ENCODE measurements at regions not wholly inside any gene's neighbourhood (a gene's known extent, or its start where the extent isn't known, plus 50 kb on each side); places are given as distances from the start of the nearest gene placed in this dataset.

- Histone ChIP-seq H3K9me2 (ENCODE audit: insufficient read depth, low read length) (no peaks in the 10 kb centered on the region), H3K27ac (ENCODE audit: low read depth, low read length, poor library complexity, severe bottlenecking) (no peak overlapping the region), H2AFZ (ENCODE audit: low read length) (no peak overlapping the region), H3K36me3 (ENCODE audit: insufficient read depth, low read length) (no peaks in the 10 kb centered on the region), H4K20me1 (ENCODE audit: insufficient read depth, low read length) (no peaks in the 10 kb centered on the region), H3K4me1 (ENCODE audit: insufficient read depth, low read length, poor library complexity, severe bottlenecking) (no peaks in the 10 kb centered on the region), H3K4me2 (ENCODE audit: low read length) (no peak overlapping the region), H3K4me3 (ENCODE audit: low read depth, low read length, poor library complexity, severe bottlenecking) (no peak overlapping the region), H3K79me2 (ENCODE audit: insufficient read depth, low read depth, low read length) (no peaks in the 10 kb centered on the region), H3K9me3 (ENCODE audit: low read length) (no peaks in the 10 kb centered on the region)
- DNase-seq (ENCODE audit: low spot score): no peak
- TF ChIP-seq CTCF (conservative IDR thresholded peaks at IDR 0.05; ENCODE audit: low read length): no peak
- no peak for TF ChIP-seq EZH2phosphoT487 (IDR thresholded peaks at IDR 0.05; ENCODE audit: borderline replicate concordance, low read depth, low read length)
- intact Hi-C loops (cut with micrococcal nuclease; ENCODE audit: unreplicated experiment): no loop called here
- ChIA-PET CTCF (ENCODE audit: unreplicated experiment) (no interaction called here), POLR2A (interaction anchor here (0.6 to 0.7 kb wide), 4 partner anchors 25 to 813 kb away, joined by 3 to 5 read pairs (median 4); no protein-coding TSS in a partner anchor)
- BruUV-seq (replicated peaks): no TSS peak
These were observed 501.2 kb downstream of the SHISA9 start for GRCh38 chr16:13402601-13403000.

- H4K20me1 ChIP-seq (ENCODE audit: insufficient read depth, low read length): no peaks in the 10 kb centered on the region
- H3K9me2 ChIP-seq (ENCODE audit: insufficient read depth, low read length): no peaks in the 10 kb centered on the region
- H3K4me1 ChIP-seq (ENCODE audit: insufficient read depth, low read length, poor library complexity, severe bottlenecking): no peaks in the 10 kb centered on the region
- intact Hi-C loops (cut with micrococcal nuclease; ENCODE audit: unreplicated experiment): no loop called here
- no peaks in the 10 kb centered on the region for H3K36me3 ChIP-seq (ENCODE audit: insufficient read depth, low read length)
- no peaks in the 10 kb centered on the region for H3K9me3 ChIP-seq (ENCODE audit: low read length)
- TF ChIP-seq CTCF (conservative IDR thresholded peaks at IDR 0.05; ENCODE audit: low read length) (no peak), EZH2phosphoT487 (IDR thresholded peaks at IDR 0.05; ENCODE audit: borderline replicate concordance, low read depth, low read length) (no peak)
- ChIA-PET POLR2A (interaction anchor here (0.5 to 0.7 kb wide), 4 partner anchors 219 to 814 kb away, joined by 3 to 6 read pairs (median 4); no protein-coding TSS in a partner anchor), CTCF (ENCODE audit: unreplicated experiment) (no interaction called here)
- no peak overlapping the region for H2AFZ ChIP-seq (ENCODE audit: low read length)
- no peak overlapping the region for H3K4me2 ChIP-seq (ENCODE audit: low read length)
- H3K27ac ChIP-seq (ENCODE audit: low read depth, low read length, poor library complexity, severe bottlenecking): no peak overlapping the region
- no peak for DNase-seq (ENCODE audit: low spot score)
- H3K4me3 ChIP-seq (ENCODE audit: low read depth, low read length, poor library complexity, severe bottlenecking): no peak overlapping the region
- no TSS peak for BruUV-seq (replicated peaks)
- no peaks in the 10 kb centered on the region for H3K79me2 ChIP-seq (ENCODE audit: insufficient read depth, low read depth, low read length)
These were observed 501.9 kb downstream of the SHISA9 start for GRCh38 chr16:13403326-13403725.

- no TSS peak for BruUV-seq (replicated peaks)
- H3K9me2 ChIP-seq (ENCODE audit: insufficient read depth, low read length): no peaks in the 10 kb centered on the region
- TF ChIP-seq EZH2phosphoT487 (IDR thresholded peaks at IDR 0.05; ENCODE audit: borderline replicate concordance, low read depth, low read length) (no peak), CTCF (conservative IDR thresholded peaks at IDR 0.05; ENCODE audit: low read length) (no peak)
- no peak overlapping the region for H3K27ac ChIP-seq (ENCODE audit: low read depth, low read length, poor library complexity, severe bottlenecking)
- intact Hi-C loops (cut with micrococcal nuclease; ENCODE audit: unreplicated experiment): no loop called here
- no peak overlapping the region for H2AFZ ChIP-seq (ENCODE audit: low read length)
- no peaks in the 10 kb centered on the region for H4K20me1 ChIP-seq (ENCODE audit: insufficient read depth, low read length)
- no peaks in the 10 kb centered on the region for H3K36me3 ChIP-seq (ENCODE audit: insufficient read depth, low read length)
- H3K9me3 ChIP-seq (ENCODE audit: low read length): no peaks in the 10 kb centered on the region
- no peak overlapping the region for H3K4me3 ChIP-seq (ENCODE audit: low read depth, low read length, poor library complexity, severe bottlenecking)
- no peak for DNase-seq (ENCODE audit: low spot score)
- ChIA-PET CTCF (ENCODE audit: unreplicated experiment) (no interaction called here), POLR2A (interaction anchor here (2.1 kb wide), 1 partner anchor 13 kb away, joined by 11 read pairs; no protein-coding TSS in a partner anchor)
- H3K4me1 ChIP-seq (ENCODE audit: insufficient read depth, low read length, poor library complexity, severe bottlenecking): peaks cover 5% of the 10 kb centered on the region
- no peaks in the 10 kb centered on the region for H3K79me2 ChIP-seq (ENCODE audit: insufficient read depth, low read depth, low read length)
- no peak overlapping the region for H3K4me2 ChIP-seq (ENCODE audit: low read length)
These were observed 505.8 kb upstream of the ERCC4 start for GRCh38 chr16:13414154-13414553.

Measured in OCI-LY7 (cell line).